Amniotic epithelial cell (primary cell): ENCODE measurements at regions not wholly inside any gene's neighbourhood (a gene's known extent, or its start where the extent isn't known, plus 50 kb on each side); places are given as distances from the start of the nearest gene placed in this dataset.
"Not testable (repeated sequence)": the region's sequence is repeated elsewhere in the genome, so short reads cannot be mapped to it uniquely, and the experiment has no call there.

Experiments used
- DNase-seq: peaks from one replicate; pipeline ENCODE4 v3.0.0-alpha.2; 2010; ENCODE audit warnings: low read depth

GRCh38 chr12:38016602-38017001 is 300.0 kb upstream of the ALG10B start:
- no peak for DNase-seq

- no peak for DNase-seq
These were observed 290.7 kb upstream of the ALG10B start for GRCh38 chr12:38025916-38026315.

DNA sequence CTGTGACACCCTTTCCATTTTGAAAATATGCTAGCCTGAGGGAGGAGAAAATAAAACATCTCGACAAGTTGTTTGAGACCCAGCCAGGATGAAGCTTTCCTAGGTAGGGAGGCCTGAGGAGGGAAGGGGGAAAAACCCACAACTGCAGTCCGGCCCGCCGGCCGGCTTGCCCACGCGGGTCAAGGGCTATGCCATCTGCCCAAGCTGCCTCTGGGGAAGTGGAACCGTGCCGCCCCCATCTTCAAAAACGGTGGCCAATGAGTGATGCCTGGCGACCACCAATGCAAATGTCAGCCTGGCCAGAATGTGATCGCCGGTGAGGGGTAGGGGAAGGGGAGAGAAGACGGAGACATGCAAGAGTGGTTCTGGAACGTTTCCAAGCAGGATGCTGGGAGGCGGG is 263.5 kb upstream of the ALG10B start:
- no peak for DNase-seq

GRCh38 chr12:38053655-38054464 is 262.7 kb upstream of the ALG10B start:
- DNase-seq: no peak

- no peak for DNase-seq
These were observed 259.6 kb upstream of the ALG10B start for GRCh38 chr12:38056701-38057689.

- no peak for DNase-seq
These were observed 216.9 kb upstream of the ALG10B start for GRCh38 chr12:38099686-38100085.

- DNase-seq: no peak
These were observed 214.8 kb upstream of the ALG10B start for GRCh38 chr12:38101753-38102152.

- DNase-seq: no peak
These were observed 214.4 kb upstream of the ALG10B start for GRCh38 chr12:38102197-38102596.

- DNase-seq: no peak
These were observed 206.4 kb upstream of the ALG10B start for GRCh38 chr12:38110026-38110699.

DNA sequence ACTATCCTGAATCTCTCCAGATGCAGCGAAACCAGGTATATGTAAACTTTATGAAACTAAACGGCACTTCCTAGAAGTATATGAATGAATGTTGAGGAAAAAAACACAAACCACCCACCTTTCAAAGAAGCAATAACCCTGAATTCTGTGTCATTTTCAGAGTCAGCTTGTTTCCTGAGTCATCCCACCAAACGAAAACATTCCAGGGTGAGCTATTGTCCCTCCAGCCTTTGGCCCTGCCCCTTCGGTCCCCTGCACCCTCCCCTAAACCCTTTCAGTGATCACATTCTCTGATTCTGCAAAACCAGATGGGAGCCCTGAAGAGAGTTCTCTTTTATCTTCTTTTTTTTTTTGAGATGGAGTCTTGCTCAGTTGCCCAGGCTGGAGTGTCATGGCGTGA is 202.6 kb upstream of the ALG10B start:
- no peak for DNase-seq

- DNase-seq: no peak
These were observed 199.6 kb upstream of the ALG10B start for GRCh38 chr12:38116968-38117367.

DNA sequence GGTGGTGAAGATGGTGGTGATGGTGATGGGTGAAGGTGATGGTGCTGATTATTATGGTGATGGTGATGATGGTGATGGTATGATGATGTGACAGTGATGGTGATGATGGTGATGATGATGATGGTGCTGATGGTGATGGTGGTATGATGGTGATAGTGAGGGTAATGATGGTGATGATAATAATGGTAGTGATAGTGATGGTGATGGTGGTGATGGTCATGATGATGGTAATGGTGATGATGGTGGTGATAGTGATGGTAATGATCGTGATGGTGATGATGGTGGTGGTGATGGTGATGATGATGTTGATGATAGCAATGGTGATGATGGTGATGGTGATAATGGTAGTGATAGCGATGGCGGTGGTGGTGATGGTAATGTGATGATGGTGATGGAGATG is 197.9 kb upstream of the ALG10B start:
- DNase-seq: no peak

- DNase-seq: no peak
These were observed 196.1 kb upstream of the ALG10B start for GRCh38 chr12:38120438-38120837.

- not testable (repeated sequence) for DNase-seq
These were observed 193.5 kb upstream of the ALG10B start for GRCh38 chr12:38123028-38123427.

DNA sequence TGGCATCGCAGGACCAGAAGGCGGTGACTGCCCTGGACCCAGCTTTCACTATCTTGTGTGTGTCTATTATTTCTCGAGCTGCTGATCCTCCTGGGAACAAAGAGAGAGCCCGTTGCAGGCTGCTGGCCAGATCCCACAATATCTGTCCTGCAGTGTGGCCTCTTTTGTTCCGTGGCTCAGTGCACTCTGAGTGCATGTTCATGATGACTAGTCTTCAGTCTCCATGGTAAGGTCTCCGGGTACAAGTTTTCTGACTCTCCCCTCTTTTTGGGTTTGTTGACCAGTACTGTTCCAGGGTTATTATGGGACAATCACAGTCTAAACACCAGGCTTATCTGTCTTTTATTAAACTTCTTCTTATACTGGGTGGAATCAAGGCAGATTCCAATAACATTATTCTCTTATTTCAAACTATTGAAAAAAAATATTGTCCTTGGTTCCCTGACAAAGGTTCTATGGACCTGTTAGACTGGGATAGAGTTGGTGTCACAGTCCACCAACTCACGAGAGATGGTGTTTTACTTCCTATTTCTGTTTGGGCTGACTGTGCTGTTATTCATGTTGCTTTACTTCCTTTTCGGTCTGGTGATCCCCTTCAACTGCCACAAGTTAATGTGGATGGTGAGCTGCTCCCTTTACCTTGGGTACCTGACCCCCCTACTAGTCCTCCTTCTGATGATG is 192.9 kb upstream of the ALG10B start:
- DNase-seq: no peak

DNA sequence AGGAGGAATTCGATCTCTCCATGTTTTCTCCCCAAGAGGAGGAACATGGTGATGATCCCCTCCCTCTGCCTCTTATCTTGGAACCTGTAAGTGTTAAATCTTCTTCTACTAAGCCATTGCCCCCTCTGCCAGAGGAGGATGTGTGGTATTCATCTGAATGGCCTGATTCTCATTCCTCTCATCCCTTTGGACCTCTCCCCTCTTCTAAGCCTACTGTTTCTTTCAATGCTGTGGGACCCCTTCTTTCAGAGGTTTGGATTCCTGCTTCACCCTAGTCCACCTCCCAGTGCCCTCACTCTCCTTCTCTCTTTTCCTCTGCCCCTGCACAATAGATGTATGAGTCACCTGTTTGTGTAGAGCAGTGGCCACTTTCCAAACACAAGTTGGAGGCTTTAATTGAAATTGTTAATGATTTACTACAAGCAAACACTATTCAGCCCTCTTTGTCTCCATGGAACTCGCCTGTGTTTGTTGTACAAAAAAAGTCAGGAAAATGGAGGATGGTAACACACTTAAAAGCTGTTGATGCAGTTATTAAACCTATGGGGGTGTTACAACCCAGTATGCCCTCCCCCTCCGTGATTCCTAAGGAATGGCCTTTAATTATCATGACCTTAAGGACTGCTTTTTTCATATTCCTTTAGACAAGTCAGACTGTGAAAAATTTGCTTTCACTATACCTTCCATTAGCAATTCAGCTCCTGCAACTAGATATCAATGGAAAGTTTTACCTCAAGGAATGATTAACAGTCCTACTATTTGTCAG is 192.1 kb upstream of the ALG10B start:
- DNase-seq: no peak

- DNase-seq: no peak
These were observed 184.4 kb upstream of the ALG10B start for GRCh38 chr12:38132139-38132538.

DNA sequence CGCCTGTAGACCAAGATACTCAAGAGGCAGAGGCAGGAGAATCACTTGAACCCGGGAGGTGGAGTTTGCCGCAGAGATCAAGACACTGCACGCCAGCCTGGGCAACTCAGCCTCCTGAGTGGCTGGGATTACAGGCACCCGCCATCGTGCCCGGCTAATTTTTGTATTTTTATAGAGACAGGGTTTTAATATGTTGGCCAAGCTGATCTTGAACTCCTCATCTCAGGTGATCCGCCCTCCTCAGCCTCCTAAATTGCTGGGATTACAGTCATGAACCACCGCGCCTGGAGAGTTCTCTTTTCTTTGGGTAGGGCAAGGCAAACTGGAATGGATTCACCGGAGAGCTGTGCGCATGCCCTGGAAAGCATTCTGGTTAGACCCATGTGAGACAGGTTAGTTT is 179.3 kb upstream of the ALG10B start:
- no peak for DNase-seq

- DNase-seq: no peak
These were observed 178.9 kb upstream of the ALG10B start for GRCh38 chr12:38137716-38138115.

DNA sequence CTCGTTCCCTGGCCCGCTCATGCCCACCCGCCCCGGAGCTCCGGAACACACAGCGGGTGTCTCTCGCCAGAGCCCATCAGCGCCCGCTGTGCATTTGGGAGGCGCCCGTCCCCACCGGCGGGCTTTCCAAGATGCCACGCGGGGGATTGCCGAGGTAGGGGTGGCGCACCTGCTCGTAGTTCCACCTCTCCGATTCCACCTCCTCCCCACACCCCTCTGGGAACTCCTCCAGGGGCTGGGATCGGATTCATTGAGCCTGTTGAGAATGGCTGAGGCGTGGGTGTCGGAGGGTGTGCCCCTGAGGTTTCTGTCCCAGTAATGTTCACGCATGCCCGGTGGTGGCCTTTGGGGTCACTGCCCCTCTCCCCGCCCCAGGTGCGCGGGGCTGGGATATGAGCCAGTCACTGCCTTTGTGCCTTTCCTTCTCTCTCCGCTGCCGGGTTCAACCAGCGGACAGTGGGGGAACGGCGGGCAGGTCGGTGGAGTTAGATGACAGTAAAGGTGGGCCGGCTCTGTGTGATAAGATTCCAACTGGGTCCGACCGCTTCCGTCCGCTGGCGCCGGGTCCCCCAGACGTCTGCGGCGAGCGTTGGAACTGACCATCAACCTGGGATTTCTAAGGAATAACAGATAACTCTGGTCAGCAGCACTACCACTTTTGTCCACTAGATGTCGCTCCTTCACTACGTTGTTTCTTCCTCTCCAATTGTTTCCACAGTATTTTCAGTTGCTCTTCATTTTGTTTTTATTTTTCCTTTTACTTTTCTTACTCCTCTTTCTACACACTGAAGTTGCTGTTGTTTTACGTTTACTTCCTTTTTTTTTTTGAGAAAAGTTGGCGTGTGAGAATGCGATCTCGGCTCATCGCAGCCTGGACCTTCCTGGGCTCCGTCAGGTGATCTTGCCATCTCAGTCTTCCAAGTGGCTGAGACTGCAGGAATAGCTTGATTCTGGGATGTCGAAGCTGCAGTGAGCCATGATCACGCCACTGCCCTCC is 178.1 kb upstream of the ALG10B start:
- DNase-seq: peak; percentile 47
